OCI-LY7 (cell line): ENCODE measurements at regions not wholly inside any gene's neighbourhood (a gene's known extent, or its start where the extent isn't known, plus 50 kb on each side); places are given as distances from the start of the nearest gene placed in this dataset.

Experiments
- BruUV-seq: library from RNA; stranded (reverse); fragments of 400-500 nt; replicated peaks from 2 replicates; lab custom pipeline; 2021; lab: Mats Ljungman, UMichigan
- CTCF ChIA-PET: fragments of 300-600 bp; sonication (Branson Sonifier 250); formaldehyde crosslinking; loops from one replicate; lab custom pipeline; 2022; ENCODE audit warnings: antibody characterized with exemption; ENCODE audit not compliant: unreplicated experiment; lab: Charles Lee
- POLR2A ChIA-PET: fragments of 300-600 bp; sonication (Branson Sonifier 250); formaldehyde crosslinking; loops from one replicate; lab custom pipeline; 2022; ENCODE audit warnings: antibody characterized with exemption; lab: Charles Lee
- DNase-seq: peaks from one replicate; pipeline ENCODE4 v3.0.0-alpha.2; 2015; ENCODE audit warnings: low spot score
- H2AFZ ChIP-seq: fragments of 200-600 bp; sonication (generic), shearing (Covaris generic); 2 replicates; pipeline ENCODE4 v1.6.1; 2014; ENCODE audit warnings: mild to moderate bottlenecking, antibody characterized with exemption, low read length, moderate library complexity
- H3K27ac ChIP-seq: fragments of 200-600 bp; sonication (generic); 2 replicates; pipeline ENCODE4 v1.5.1; 2014; ENCODE audit warnings: mixed run types, low read depth, mild to moderate bottlenecking, moderate library complexity, low read length, inconsistent platforms; ENCODE audit not compliant: poor library complexity, severe bottlenecking
- H3K36me3 ChIP-seq: fragments of 200-600 bp; sonication (generic); 2 replicates; pipeline ENCODE4 v1.6.1; 2014; ENCODE audit warnings: mild to moderate bottlenecking, antibody characterized with exemption, low read length, moderate library complexity, mixed read lengths; ENCODE audit not compliant: insufficient read depth
- H3K4me1 ChIP-seq: fragments of 200-600 bp; sonication (generic); 2 replicates; pipeline ENCODE4 v1.5.1; 2014; ENCODE audit warnings: mild to moderate bottlenecking, low read length; ENCODE audit not compliant: insufficient read depth, poor library complexity, severe bottlenecking
- H3K4me2 ChIP-seq: fragments of 200-600 bp; sonication (generic); 2 replicates; pipeline ENCODE4 v1.6.1; 2014; ENCODE audit warnings: mild to moderate bottlenecking, low read length
- H3K4me3 ChIP-seq: fragments of 200-600 bp; sonication (generic); 2 replicates; pipeline ENCODE4 v1.5.1; 2014; ENCODE audit warnings: mild to moderate bottlenecking, low read depth, low read length; ENCODE audit not compliant: poor library complexity, severe bottlenecking
- H3K79me2 ChIP-seq: fragments of 200-600 bp; sonication (generic); 2 replicates; pipeline ENCODE4 v1.6.1; 2016; ENCODE audit warnings: low read depth, mild to moderate bottlenecking, low read length, moderate library complexity, mixed read lengths; ENCODE audit not compliant: insufficient read depth
- H3K9me2 ChIP-seq: fragments of 200-600 bp; sonication (generic); 2 replicates; pipeline ENCODE4 v1.6.1; 2016; ENCODE audit warnings: mild to moderate bottlenecking, low read length, mixed read lengths; ENCODE audit not compliant: insufficient read depth
- H3K9me3 ChIP-seq: fragments of 200-600 bp; sonication (generic); 2 replicates; pipeline ENCODE4 v1.6.1; 2014; ENCODE audit warnings: mild to moderate bottlenecking, mixed run types, low read length, mixed read lengths
- H4K20me1 ChIP-seq: fragments of 200-600 bp; sonication (generic); 2 replicates; pipeline ENCODE4 v1.6.1; 2014; ENCODE audit warnings: mild to moderate bottlenecking, antibody characterized with exemption, low read length, moderate library complexity, mixed read lengths; ENCODE audit not compliant: insufficient read depth
- CTCF ChIP-seq: fragments of 200-600 bp; sonication (generic); conservative IDR thresholded peaks from 2 replicates; pipeline ENCODE4 v1.5.1; 2014; ENCODE audit warnings: mild to moderate bottlenecking, antibody characterized with exemption, low read length, moderate library complexity, mixed read lengths
- EZH2phosphoT487 ChIP-seq: fragments of 200-600 bp; sonication (generic); IDR thresholded peaks from 2 replicates; pipeline ENCODE4 v1.6.1; 2018; ENCODE audit warnings: low read depth, borderline replicate concordance, mild to moderate bottlenecking, mixed run types, antibody characterized with exemption, low read length, moderate library complexity, mixed read lengths
- intact Hi-C: fragments of 100-400 bp; cut with micrococcal nuclease; formaldehyde crosslinking; loops from one replicate; pipeline ENCODE4 v1.10.0; 2022; ENCODE audit not compliant: unreplicated experiment

GRCh38 chr11:24406980-24407379 lies 89.9 kb upstream of the LUZP2 start:
- H3K27ac ChIP-seq, result no peak overlapping the region
- BruUV-seq, result no TSS peak
- CTCF ChIA-PET, result no interaction called here
- H2AFZ ChIP-seq, result no peak overlapping the region
- H4K20me1 ChIP-seq, result no peaks in the 10 kb centered on the region
- no peaks in the 10 kb centered on the region for H3K4me1 ChIP-seq
- H3K9me3 ChIP-seq, result 0 out of 2 replicates have a peak, but pooled peaks cover 5% of the 10 kb centered on the region
- POLR2A ChIA-PET, result no interaction called here
- no peaks in the 10 kb centered on the region for H3K79me2 ChIP-seq
- TF ChIP-seq EZH2phosphoT487 (no peak), CTCF (no peak)
- H3K9me2 ChIP-seq, result no peaks in the 10 kb centered on the region
- intact Hi-C loops, result no loop called here
- no peak overlapping the region for H3K4me3 ChIP-seq
- no peaks in the 10 kb centered on the region for H3K36me3 ChIP-seq
- no peak overlapping the region for H3K4me2 ChIP-seq
- DNase-seq, result no peak

GRCh38 chr11:24407733-24408132 lies 89.1 kb upstream of the LUZP2 start:
- no peak for DNase-seq
- TF ChIP-seq CTCF, result no peak
- no peak for TF ChIP-seq EZH2phosphoT487
- Histone ChIP-seq H3K9me2 (no peaks in the 10 kb centered on the region), H2AFZ (no peak overlapping the region), H3K4me2 (no peak overlapping the region), H3K4me3 (no peak overlapping the region), H3K79me2 (no peaks in the 10 kb centered on the region), H3K9me3 (0 out of 2 replicates have a peak, but pooled peaks cover 4% of the 10 kb centered on the region), H3K4me1 (no peaks in the 10 kb centered on the region), H4K20me1 (no peaks in the 10 kb centered on the region), H3K27ac (no peak overlapping the region), H3K36me3 (no peaks in the 10 kb centered on the region)
- intact Hi-C loops, result no loop called here
- POLR2A ChIA-PET, result no interaction called here
- no TSS peak for BruUV-seq
- CTCF ChIA-PET, result no interaction called here

DNA sequence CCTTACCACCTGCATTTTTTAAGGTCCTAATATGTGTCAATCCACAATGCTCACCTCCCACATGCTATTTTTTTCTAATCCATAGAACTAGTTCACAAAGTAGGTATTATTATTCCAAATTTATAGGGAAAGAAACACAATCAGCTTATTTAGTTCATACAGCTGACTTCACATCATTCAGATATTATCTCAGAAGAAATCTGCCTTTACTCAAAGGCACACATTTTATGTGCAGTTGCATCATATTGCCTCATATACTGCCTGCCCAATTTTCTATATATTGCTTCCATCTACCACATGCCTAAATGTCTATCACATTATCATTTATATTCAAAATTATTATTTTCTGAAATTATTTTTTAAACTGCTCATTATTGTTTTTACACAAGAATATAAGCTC lies 88.7 kb upstream of the LUZP2 start:
- no peak overlapping the region for H3K27ac ChIP-seq
- H3K9me3 ChIP-seq, result no peaks in the 10 kb centered on the region
- TF ChIP-seq CTCF (no peak), EZH2phosphoT487 (no peak)
- H3K4me1 ChIP-seq, result no peaks in the 10 kb centered on the region
- no TSS peak for BruUV-seq
- no peak overlapping the region for H3K4me3 ChIP-seq
- no peak for DNase-seq
- H3K36me3 ChIP-seq, result no peaks in the 10 kb centered on the region
- no peaks in the 10 kb centered on the region for H3K9me2 ChIP-seq
- no peaks in the 10 kb centered on the region for H4K20me1 ChIP-seq
- intact Hi-C loops, result no loop called here
- ChIA-PET POLR2A (no interaction called here), CTCF (no interaction called here)
- no peak overlapping the region for H3K4me2 ChIP-seq
- no peaks in the 10 kb centered on the region for H3K79me2 ChIP-seq
- H2AFZ ChIP-seq, result no peak overlapping the region
